Stimulated activated CD4-positive, alpha-beta T cell treated with anti-CD3 and anti-CD28 coated beads, TNF-alpha, amount 100 ng/mL, for 48 hours (primary cell): ENCODE measurements at regions not wholly inside any gene's neighbourhood (a gene's known extent, or its start where the extent isn't known, plus 50 kb on each side); places are given as distances from the start of the nearest gene placed in this dataset.
"Not testable (repeated sequence)": the region's sequence is repeated elsewhere in the genome, so short reads cannot be mapped to it uniquely, and the experiment has no call there.

ENCODE experiments used
- DNase-seq, 3 donors: peaks; one replicate each; pipeline ENCODE4 v3.0.0-alpha.2; 2020; ENCODE audit warnings: low read depth in 3 of 3

- no peak for DNase-seq
Measured at GRCh38 chrX:137646472-137646871, 80.5 kb downstream of the ZIC3 start.

DNA sequence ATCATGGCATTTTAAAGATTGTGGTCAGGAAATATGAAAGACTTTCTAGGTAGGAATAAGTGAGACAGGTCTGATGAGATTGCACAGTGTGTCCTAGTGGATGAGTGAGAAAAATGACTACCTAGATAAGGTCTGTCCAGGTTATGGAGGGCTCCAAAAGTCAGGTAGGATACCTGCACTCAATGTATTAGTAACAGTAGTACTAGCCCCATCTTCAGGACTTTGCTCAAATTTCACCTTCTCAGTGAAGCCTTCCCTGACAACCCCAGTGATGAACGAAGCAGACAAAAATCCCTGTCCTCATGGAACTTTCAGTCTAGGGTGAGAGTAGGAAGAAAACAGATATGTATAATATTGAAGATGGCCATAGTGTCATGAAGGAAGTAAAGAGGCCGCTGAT lies 85.7 kb downstream of the ZIC3 start:
- no peak for DNase-seq

DNA sequence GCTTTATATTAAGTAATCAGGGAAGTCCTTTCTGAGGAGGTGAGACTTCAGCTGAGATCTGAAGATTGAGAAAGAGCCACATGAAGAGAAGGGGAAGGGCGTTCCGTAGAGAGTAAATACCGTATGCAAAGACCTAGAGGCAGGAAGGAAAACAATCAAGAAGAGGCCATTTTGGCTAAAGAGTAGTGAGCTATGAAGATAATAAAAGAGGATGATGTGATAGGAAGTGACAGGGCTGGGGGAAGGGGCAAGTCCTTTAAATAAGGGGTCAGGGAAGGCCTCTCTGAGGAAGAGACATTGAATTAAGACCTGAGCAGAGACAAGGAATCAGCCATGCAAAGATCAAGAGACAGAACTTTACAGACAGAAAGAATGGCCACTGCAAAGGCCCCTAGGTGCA lies 86.2 kb downstream of the ZIC3 start:
- no peak for DNase-seq

- no peak for DNase-seq
Measured at GRCh38 chrX:137654481-137654880, 88.6 kb downstream of the ZIC3 start.

- DNase-seq, result no peak
Measured at GRCh38 chrX:137667776-137668175, 101.8 kb downstream of the ZIC3 start.

GRCh38 chrX:137684591-137684990 lies 118.7 kb downstream of the ZIC3 start:
- no peak for DNase-seq

- DNase-seq, result no peak
Measured at GRCh38 chrX:137695417-137695816, 129.5 kb downstream of the ZIC3 start.

DNA sequence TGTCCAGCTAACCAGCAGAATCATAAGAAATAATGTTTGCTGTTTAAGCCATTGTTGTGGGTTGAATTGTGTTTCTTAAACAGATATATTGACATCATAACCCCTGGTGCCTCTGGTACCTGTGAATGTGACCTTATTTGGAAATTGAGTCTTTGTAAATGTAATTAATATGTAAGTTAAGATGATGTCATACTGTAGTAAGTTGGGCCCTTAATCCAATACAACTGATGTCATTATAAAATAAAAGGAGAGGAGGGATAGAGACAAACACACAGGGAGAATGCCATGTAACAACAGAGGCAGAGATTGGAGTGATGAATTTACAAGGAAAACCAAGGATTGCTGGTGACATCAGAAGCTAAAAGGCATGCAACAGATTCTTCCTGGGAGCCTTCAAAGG lies 141.4 kb downstream of the ZIC3 start:
- no peak for DNase-seq

- no peak for DNase-seq
Measured at GRCh38 chrX:137742846-137743245, 176.9 kb downstream of the ZIC3 start.

DNA sequence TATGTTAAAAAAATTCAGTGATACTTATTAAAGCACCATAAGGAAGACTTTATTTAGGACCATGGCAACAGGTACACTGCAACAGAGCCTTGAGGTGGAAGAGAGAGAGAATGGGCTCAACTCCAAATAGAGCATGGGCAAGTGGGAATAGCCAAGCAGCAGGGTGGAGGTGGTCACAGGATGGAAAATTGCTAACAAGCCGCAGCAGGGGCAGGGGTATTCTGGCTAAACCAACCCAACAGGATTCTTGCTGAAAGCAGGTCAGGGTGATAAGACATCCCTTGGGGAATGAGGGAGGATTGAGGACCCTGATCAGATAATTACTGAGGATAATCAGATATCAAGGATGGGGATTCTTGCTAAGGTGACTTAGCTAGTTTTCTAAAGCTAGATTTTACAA lies 177.5 kb downstream of the ZIC3 start:
- no peak for DNase-seq

DNA sequence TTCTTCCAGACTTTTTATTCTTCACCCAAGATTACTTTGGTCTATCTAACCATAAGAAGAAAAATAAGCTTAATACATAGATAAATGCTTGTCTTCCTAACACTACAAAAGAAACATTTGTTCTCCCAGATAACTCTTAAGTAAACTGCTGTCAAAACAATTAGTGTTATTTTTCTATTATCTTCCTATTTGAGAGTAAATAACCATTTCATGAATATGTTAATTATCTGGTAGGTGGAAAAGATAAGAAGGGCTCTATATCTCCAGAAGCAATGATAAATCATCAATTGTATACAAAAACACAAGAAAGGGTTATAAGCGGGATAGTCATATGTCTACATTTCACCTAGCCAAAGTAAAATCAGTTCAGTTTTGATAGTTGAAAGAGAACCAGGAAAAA lies 180.4 kb downstream of the ZIC3 start:
- no peak for DNase-seq

DNA sequence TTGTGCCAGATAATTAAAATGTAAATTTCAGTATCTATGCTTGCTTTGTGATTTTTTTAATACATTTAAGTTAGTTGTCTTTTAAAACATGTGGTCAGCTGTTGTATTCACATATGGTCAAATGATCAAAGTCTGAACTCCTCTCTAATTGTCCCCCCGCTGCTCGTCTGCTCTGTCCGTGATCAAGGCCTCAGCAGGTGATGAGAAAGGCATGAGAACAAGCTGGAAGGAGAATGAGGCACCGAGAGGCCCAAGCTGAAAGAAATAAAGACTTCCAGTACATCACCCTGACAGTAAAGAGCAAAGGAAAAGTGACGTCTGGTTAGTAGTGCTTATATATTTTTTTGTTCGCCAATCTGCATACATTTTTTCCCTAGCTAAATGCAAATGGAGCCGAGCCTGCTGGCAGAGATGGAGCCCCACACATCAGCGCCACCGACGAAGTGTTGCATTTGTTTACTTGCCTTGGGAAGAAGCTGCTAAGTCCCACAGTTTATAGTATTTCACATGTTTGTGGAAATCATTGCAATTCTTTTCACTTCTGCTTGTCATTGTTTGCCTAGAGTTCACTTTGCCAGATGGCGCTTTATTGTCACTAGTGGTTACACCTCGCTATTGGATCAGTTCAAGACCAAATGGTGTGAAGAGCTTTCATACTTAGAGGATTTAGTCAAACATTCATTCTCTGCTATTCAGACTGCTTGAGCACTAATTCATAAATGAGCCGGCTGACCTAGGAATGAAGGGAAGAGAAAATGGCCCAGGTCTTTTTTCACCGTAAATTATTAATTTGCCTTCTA lies 181.5 kb downstream of the ZIC3 start:
- no peak for DNase-seq

DNA sequence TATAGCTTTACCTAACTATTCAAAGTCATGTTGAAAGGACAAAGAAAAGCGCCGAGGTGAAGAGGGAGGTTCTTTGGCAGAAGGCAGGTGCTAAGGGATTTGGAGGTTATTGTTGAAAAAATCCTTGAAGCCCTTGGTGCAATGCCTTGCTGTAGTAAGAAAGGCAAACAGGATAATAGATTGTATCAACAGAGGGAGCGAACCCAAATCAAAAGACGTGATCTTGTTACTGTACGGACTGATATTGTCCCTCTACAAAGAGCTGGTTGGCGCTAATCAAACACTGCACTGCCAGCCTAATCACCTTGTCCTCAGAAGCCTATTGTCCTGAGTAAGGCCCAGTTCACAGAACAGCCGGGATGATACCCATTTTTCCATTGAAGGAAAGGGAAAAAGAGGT lies 182.9 kb downstream of the ZIC3 start:
- no peak for DNase-seq

DNA sequence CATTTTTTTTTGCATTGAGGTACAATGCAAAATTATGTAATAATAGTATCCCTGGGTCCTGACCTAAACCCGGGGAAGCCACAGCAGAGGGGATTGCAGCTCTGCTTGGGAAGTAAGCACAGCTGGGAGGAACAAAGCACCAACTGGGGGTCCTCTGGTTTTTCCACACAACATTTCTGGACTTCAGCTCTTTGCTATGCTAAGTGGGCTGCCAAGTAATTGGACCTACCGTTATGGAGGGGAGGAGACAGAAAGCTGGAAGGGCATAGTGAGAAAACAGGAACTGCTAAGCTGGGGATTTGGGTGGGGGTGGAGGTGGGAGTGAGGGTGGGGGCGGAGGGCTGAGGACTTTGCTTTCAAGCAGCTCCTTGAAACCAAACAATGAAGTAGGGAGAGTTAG lies 183.3 kb downstream of the ZIC3 start:
- no peak for DNase-seq

- DNase-seq, result no peak
Measured at GRCh38 chrX:137771537-137771936, 205.6 kb downstream of the ZIC3 start.

DNA sequence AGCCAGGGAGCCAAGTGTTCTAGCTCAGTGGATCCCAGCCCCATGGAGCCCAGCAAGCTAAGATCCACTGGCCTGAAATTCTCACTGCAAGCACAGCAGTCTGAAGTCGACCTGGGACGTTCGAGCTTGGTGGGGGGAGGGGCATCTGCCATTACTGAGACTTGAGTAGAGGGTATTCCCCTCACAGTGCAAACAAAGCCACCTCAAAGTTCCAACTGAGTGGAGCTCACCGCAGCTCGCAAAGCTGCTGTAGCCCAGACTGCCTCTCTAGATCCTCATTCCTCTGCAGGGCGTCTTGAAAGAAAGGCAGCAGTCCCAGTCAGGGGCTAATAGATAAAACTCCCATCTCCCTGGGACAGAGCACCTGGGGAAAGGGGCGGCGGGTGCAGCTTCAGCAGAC lies 226.3 kb downstream of the ZIC3 start:
- no peak for DNase-seq

GRCh38 chrX:137797926-137798325 lies 232.0 kb downstream of the ZIC3 start:
- not testable (repeated sequence) for DNase-seq

- DNase-seq, result no peak
Measured at GRCh38 chrX:137823257-137823656, 257.3 kb downstream of the ZIC3 start.

DNA sequence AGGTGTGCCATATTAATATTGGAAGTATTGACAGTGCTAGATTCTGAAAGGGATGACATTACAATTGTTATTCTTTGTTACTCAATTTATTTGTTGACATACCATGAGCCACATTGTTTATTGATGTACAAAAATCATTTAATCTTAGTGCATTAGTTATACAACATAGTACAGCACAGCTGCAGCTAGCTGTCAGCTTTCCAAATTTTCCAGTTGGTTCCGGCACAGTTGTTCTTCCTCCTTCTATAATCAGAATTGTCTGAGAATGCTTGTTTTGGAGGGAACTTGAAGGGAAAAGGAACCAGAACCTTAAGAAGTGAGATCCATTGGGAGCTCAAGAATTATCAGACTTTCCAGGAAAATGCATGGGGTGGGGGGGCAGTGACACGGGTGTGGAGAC lies 281.4 kb downstream of the ZIC3 start:
- no peak for DNase-seq

DNA sequence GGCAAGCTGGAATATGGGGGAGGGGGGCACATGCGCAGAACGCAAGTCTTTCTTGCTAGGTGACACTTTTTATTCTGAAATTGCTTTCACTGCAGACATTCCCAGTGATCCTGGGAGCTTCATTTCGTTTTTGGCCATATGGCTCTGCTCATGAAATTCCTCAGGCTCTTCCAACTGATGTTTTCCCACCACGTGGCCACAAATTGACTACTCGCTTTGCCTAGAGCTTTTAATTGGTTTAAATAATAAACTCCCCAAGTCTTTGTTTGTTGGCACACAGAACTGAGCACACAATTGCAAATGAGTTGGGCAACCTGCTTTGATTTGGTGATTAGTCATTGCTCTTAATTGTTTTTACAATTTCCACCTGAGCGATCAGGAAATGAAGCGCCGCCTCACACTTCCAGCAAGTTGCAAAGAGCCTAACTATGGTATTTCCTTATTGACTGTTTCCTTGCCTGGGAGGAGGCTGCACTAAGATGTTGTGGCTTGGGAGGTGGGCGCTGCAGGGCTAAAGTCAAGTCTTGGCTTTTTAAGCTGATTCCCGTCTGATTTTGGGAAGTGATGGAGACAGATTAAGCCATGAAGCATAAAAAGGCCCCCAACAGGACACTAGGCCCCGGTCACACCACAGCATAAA lies 282.5 kb downstream of the ZIC3 start:
- DNase-seq, result no peak

- no peak for DNase-seq
Measured at GRCh38 chrX:137852502-137852901, 286.6 kb downstream of the ZIC3 start.

GRCh38 chrX:137855490-137855889 lies 289.6 kb downstream of the ZIC3 start:
- DNase-seq, result no peak

- no peak for DNase-seq
Measured at GRCh38 chrX:137858106-137858505, 292.2 kb downstream of the ZIC3 start.

DNA sequence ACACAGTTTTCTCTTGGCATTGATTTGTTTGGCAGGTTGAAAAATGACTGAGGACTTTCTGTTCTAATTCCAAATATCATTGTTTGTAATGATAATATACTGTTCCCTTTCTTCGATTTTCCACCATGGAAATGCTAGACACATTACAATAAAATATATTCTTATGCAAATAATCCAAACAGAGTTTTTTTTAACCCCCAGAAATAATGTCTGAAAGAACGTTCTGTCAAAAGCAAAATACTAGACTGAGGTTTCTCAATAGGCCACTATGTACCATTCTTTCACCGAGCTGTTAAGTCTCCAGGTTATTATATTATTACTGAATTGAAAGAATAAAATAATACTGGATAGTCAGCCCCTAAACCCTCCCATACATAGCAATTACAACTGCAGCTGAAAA lies 312.5 kb downstream of the ZIC3 start:
- no peak for DNase-seq
